ENCODE measurements at regions not wholly inside any gene's neighbourhood (a gene's known extent, or its start where the extent isn't known, plus 50 kb on each side); places are given as distances from the start of the nearest gene placed in this dataset.

GRCh38 chr5:103743421-103743820 is 180.8 kb upstream of the NUDT12 start:
- TF ChIP-seq, protein P1, sequence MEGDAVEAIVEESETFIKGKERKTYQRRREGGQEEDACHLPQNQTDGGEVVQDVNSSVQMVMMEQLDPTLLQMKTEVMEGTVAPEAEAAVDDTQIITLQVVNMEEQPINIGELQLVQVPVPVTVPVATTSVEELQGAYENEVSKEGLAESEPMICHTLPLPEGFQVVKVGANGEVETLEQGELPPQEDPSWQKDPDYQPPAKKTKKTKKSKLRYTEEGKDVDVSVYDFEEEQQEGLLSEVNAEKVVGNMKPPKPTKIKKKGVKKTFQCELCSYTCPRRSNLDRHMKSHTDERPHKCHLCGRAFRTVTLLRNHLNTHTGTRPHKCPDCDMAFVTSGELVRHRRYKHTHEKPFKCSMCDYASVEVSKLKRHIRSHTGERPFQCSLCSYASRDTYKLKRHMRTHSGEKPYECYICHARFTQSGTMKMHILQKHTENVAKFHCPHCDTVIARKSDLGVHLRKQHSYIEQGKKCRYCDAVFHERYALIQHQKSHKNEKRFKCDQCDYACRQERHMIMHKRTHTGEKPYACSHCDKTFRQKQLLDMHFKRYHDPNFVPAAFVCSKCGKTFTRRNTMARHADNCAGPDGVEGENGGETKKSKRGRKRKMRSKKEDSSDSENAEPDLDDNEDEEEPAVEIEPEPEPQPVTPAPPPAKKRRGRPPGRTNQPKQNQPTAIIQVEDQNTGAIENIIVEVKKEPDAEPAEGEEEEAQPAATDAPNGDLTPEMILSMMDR (conservative IDR thresholded peaks at IDR 0.05; ENCODE audit: low read depth, low read length): no peak
- TF ChIP-seq EZH2 (IDR thresholded peaks at IDR 0.05; ENCODE audit: borderline replicate concordance, low read depth, low read length, poor library complexity, severe bottlenecking): no peak

Measured in A673 (cell line).